IMR-90 (cell line): ENCODE measurements at regions not wholly inside any gene's neighbourhood (a gene's known extent, or its start where the extent isn't known, plus 50 kb on each side); places are given as distances from the start of the nearest gene placed in this dataset.

Experiments
- ATAC-seq: fragments of 200-7000 bp; cut with Tn5 transposase; 2 replicates; pipeline ENCODE4 v1.9.1; 2020; ENCODE audit warnings: low read depth, mild to moderate bottlenecking, moderate library complexity
- BruUV-seq: library from RNA; stranded (reverse); fragments of 400-500 nt; replicated peaks from 2 replicates; lab custom pipeline; 2021; lab: Mats Ljungman, UMichigan
- CTCF ChIA-PET: fragments of 300-600 bp; formaldehyde crosslinking; extraction: SDS; loops from one replicate; lab custom pipeline; 2021; ENCODE audit warnings: antibody characterized with exemption; lab: Yijun Ruan, JAX
- POLR2A ChIA-PET: fragments of 300-600 bp; sonication (Branson Sonifier 250); formaldehyde crosslinking; loops from one replicate; lab custom pipeline; 2022; ENCODE audit warnings: antibody characterized with exemption; ENCODE audit not compliant: unreplicated experiment; lab: Charles Lee
- DNase-seq: peaks from one replicate; pipeline ENCODE4 v3.0.0; 2013
- H2AFZ ChIP-seq: replicated peaks from 2 replicates; pipeline ENCODE3; 2013; ENCODE audit warnings: low read length, mild to moderate bottlenecking; ENCODE audit not compliant: poor library complexity
- H2AK5ac ChIP-seq: 2 replicates; pipeline ENCODE4 v1.6.1; 2013; ENCODE audit warnings: low read depth, low read length, inconsistent platforms
- H2AK9ac ChIP-seq: replicated peaks from 2 replicates; pipeline ENCODE3; 2013; ENCODE audit warnings: mild to moderate bottlenecking, low read depth, low read length, moderate library complexity; ENCODE audit not compliant: poor library complexity
- H2BK120ac ChIP-seq: 2 replicates; pipeline ENCODE4 v1.6.1; 2013; ENCODE audit warnings: low read depth, low read length, inconsistent platforms
- H2BK15ac ChIP-seq: 3 replicates; pipeline ENCODE4 v1.6.1; 2013; ENCODE audit warnings: low read depth, low read length, inconsistent platforms
- H2BK20ac ChIP-seq: 2 replicates; pipeline ENCODE4 v1.6.1; 2013; ENCODE audit warnings: low read depth, mild to moderate bottlenecking, inconsistent platforms, low read length, moderate library complexity
- H2BK5ac ChIP-seq: 2 replicates; pipeline ENCODE4 v1.6.1; 2013; ENCODE audit warnings: mild to moderate bottlenecking, low read depth, low read length, inconsistent platforms; ENCODE audit not compliant: poor library complexity, severe bottlenecking
- H3K14ac ChIP-seq: replicated peaks from 2 replicates; pipeline ENCODE4 v1.6.1; 2013; ENCODE audit warnings: low read depth, low read length, inconsistent platforms
- H3K18ac ChIP-seq: 2 replicates; pipeline ENCODE4 v1.6.1; 2013; ENCODE audit warnings: low read depth, low read length, control low read depth
- H3K23ac ChIP-seq: 2 replicates; pipeline ENCODE4 v1.6.1; 2013; ENCODE audit warnings: low read depth, low read length, inconsistent platforms
- H3K27ac ChIP-seq: 2 replicates; pipeline ENCODE4 v1.5.1; 2013; ENCODE audit warnings: mild to moderate bottlenecking, control low read depth, low read length; ENCODE audit not compliant: insufficient read depth
- H3K27me3 ChIP-seq: 2 replicates; pipeline ENCODE4 v1.6.1; 2013; ENCODE audit warnings: low read length; ENCODE audit not compliant: control insufficient read depth, insufficient read depth
- H3K36me3 ChIP-seq: 2 replicates; pipeline ENCODE4 v1.6.1; 2013; ENCODE audit warnings: low read length, mixed read lengths; ENCODE audit not compliant: control insufficient read depth, insufficient read depth
- H3K4ac ChIP-seq: 2 replicates; pipeline ENCODE4 v1.6.1; 2013; ENCODE audit warnings: low read depth, low read length, inconsistent platforms
- H3K4me1 ChIP-seq: 2 replicates; pipeline ENCODE4 v1.6.1; 2013; ENCODE audit warnings: low read length, mixed read lengths; ENCODE audit not compliant: control insufficient read depth, insufficient read depth
- H3K4me2 ChIP-seq: 2 replicates; pipeline ENCODE4 v1.6.1; 2013; ENCODE audit warnings: low read depth, mild to moderate bottlenecking, control low read depth, low read length, moderate library complexity
- H3K4me3 ChIP-seq: 2 replicates; pipeline ENCODE4 v1.5.1; 2013; ENCODE audit warnings: low read depth, mild to moderate bottlenecking, control low read depth, low read length, moderate library complexity; ENCODE audit not compliant: insufficient read depth
- H3K56ac ChIP-seq: 2 replicates; pipeline ENCODE4 v1.6.1; 2013; ENCODE audit warnings: low read length, inconsistent platforms; ENCODE audit not compliant: insufficient read depth; ENCODE audit errors: extremely low read depth
- H3K79me1 ChIP-seq, 2 experiments: 2 replicates each; pipeline ENCODE4 v1.6.1; 2013; ENCODE audit warnings: low read length in 2 of 2, inconsistent platforms in 1 of 2, low read depth in 1 of 2
- H3K9ac ChIP-seq: 2 replicates; pipeline ENCODE4 v1.6.1; 2013; ENCODE audit warnings: low read depth, low read length, control low read depth
- H3K9me1 ChIP-seq: 2 replicates; pipeline ENCODE4 v1.6.1; 2013; ENCODE audit warnings: low read length, inconsistent platforms; ENCODE audit not compliant: insufficient read depth
- H3K9me3 ChIP-seq: 2 replicates; pipeline ENCODE4 v1.6.1; 2013; ENCODE audit warnings: low read length; ENCODE audit not compliant: control insufficient read depth, insufficient read depth
- H4K20me1 ChIP-seq: 2 replicates; pipeline ENCODE4 v1.6.1; 2013; ENCODE audit warnings: low read length, inconsistent platforms; ENCODE audit not compliant: insufficient read depth
- H4K5ac ChIP-seq: 2 replicates; pipeline ENCODE4 v1.6.1; 2013; ENCODE audit warnings: mild to moderate bottlenecking, low read depth, low read length, control low read depth
- H4K8ac ChIP-seq, 2 experiments: 2 replicates each; pipeline ENCODE4 v1.6.1; 2013; ENCODE audit warnings: low read depth in 2 of 2, low read length in 2 of 2, control low read depth in 1 of 2, inconsistent platforms in 1 of 2
- H4K91ac ChIP-seq: 2 replicates; pipeline ENCODE4 v1.6.1; 2013; ENCODE audit warnings: low read depth, low read length, inconsistent platforms; ENCODE audit not compliant: insufficient read depth
- BHLHE40 ChIP-seq: fragments of 150-350 bp; IDR thresholded peaks from 2 replicates; pipeline ENCODE4 v1.6.1; 2016; ENCODE audit warnings: mild to moderate bottlenecking, low read depth, low read length
- FOS ChIP-seq: fragments of 150-350 bp; IDR thresholded peaks from 2 replicates; pipeline ENCODE4 v1.6.1; 2016; ENCODE audit warnings: low read depth, low read length
- MXI1 ChIP-seq: IDR thresholded peaks from 2 replicates; pipeline ENCODE4 v1.6.1; 2012; ENCODE audit warnings: low read depth, mild to moderate bottlenecking, low read length, moderate library complexity, borderline replicate concordance
- RAD21 ChIP-seq: IDR thresholded peaks from 2 replicates; pipeline ENCODE4 v1.6.1; 2012; ENCODE audit warnings: low read length, improper control_type of control experiment
- WGBS, 2 experiments: methylation state at CpG; one replicate each; pipeline versions ENCODE4 v1.1.5 to v1.1.7; 2013; ENCODE audit warnings: missing lambda C conversion rate in 2 of 2; ENCODE audit not compliant: insufficient read length in 1 of 2; ENCODE audit errors: extremely low coverage in 2 of 2; 5-methylcytosine and 5-hydroxymethylcytosine counted together
- dilution Hi-C: fragments of 300-500 bp; cut with HindIII; formaldehyde crosslinking; loops from one replicate; pipeline ENCODE4 v1.14.3; 2018; ENCODE audit warnings: low sequenced_read_pairs; ENCODE audit not compliant: unreplicated experiment
- in situ Hi-C: fragments of 300-500 bp; cut with MboI; formaldehyde crosslinking; loops from 3 replicates; pipeline ENCODE4 v1.14.3; 2019; ENCODE audit warnings: low sequenced_read_pairs, inconsistent platforms, mixed read lengths
- intact Hi-C: fragments of 100-400 bp; cut with micrococcal nuclease; formaldehyde crosslinking; loops from 2 replicates; pipeline ENCODE4 v1.10.0; 2022
- TF ChIP-seq, protein P1 (sequence below): fragments of 150-350 bp; IDR thresholded peaks from 2 replicates; pipeline ENCODE4 v1.6.1; 2016; ENCODE audit warnings: low read depth, mild to moderate bottlenecking, low read length, moderate library complexity, borderline replicate concordance
- TF ChIP-seq, protein P2 (sequence below): conservative IDR thresholded peaks from 2 replicates; pipeline ENCODE4 v1.5.1; 2012; ENCODE audit warnings: mild to moderate bottlenecking, low read depth, low read length, improper control_type of control experiment
- TF ChIP-seq, protein P3 (sequence below): fragments of 150-350 bp; IDR thresholded peaks from 2 replicates; pipeline ENCODE4 v1.6.1; 2017; ENCODE audit warnings: mild to moderate bottlenecking, antibody characterized with exemption, low read length, low read depth

DNA sequence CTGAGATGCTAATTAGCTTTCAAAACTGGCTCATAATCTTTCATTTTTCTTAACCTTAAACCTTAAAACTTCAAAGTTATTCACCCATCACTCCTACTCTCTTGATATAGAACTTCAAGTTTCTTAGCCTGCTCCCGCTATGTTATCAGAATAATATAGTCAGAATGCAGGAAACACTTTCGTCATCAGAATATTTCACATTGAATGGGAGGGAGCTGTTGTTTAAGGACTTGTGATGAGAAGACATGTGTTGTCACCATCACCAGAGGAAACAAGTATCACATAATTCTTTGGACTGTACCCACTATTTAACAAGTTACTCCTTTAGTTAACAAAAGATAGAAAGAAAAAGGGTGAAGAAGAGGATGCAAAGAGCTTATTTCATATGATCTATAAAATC lies 65.0 kb upstream of the FNDC3A start:
- DNase-seq (no peak), ATAC-seq (no peak)
- Histone ChIP-seq H3K14ac (no peak overlapping the region), H3K36me3 (no peaks in the 10 kb centered on the region), H3K56ac (no peak overlapping the region), H2AFZ (no peak overlapping the region), H3K4me3 (no peak overlapping the region), H4K5ac (no peak overlapping the region), H3K4me2 (no peak overlapping the region), H2BK15ac (no peak overlapping the region), H3K27ac (no peak overlapping the region), H2BK5ac (no peak overlapping the region), H2AK5ac (no peak overlapping the region), H3K4ac (no peak overlapping the region), H4K20me1 (no peaks in the 10 kb centered on the region), H4K8ac (no peak overlapping the region), H3K9me3 (no peaks in the 10 kb centered on the region), H3K18ac (no peak overlapping the region), H4K91ac (no peak overlapping the region), H3K27me3 (peaks cover 1% of the 10 kb centered on the region; the same call in 1 of the 2 replicates), H3K23ac (no peak overlapping the region), H2AK9ac (no peak overlapping the region), H3K79me1 (no peaks in the 10 kb centered on the region), H3K9me1 (no peaks in the 10 kb centered on the region), H3K9ac (no peak overlapping the region), H3K4me1 (no peaks in the 10 kb centered on the region), H2BK20ac (no peak overlapping the region), H2BK120ac (no peak overlapping the region)
- dilution Hi-C loops: no loop called here
- POLR2A ChIA-PET: no interaction called here
- in situ Hi-C loops: no loop called here
- intact Hi-C loops: no loop called here
- no CpG with 5 or more reads among the region's 2 CpGs for WGBS, 2 experiments
- CTCF ChIA-PET: no interaction called here
- TF ChIP-seq, protein P1, sequence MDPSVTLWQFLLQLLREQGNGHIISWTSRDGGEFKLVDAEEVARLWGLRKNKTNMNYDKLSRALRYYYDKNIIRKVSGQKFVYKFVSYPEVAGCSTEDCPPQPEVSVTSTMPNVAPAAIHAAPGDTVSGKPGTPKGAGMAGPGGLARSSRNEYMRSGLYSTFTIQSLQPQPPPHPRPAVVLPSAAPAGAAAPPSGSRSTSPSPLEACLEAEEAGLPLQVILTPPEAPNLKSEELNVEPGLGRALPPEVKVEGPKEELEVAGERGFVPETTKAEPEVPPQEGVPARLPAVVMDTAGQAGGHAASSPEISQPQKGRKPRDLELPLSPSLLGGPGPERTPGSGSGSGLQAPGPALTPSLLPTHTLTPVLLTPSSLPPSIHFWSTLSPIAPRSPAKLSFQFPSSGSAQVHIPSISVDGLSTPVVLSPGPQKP: no peak
- TF ChIP-seq BHLHE40 (no peak), FOS (no peak), MXI1 (no peak), RAD21 (no peak)
- TF ChIP-seq, protein P2, sequence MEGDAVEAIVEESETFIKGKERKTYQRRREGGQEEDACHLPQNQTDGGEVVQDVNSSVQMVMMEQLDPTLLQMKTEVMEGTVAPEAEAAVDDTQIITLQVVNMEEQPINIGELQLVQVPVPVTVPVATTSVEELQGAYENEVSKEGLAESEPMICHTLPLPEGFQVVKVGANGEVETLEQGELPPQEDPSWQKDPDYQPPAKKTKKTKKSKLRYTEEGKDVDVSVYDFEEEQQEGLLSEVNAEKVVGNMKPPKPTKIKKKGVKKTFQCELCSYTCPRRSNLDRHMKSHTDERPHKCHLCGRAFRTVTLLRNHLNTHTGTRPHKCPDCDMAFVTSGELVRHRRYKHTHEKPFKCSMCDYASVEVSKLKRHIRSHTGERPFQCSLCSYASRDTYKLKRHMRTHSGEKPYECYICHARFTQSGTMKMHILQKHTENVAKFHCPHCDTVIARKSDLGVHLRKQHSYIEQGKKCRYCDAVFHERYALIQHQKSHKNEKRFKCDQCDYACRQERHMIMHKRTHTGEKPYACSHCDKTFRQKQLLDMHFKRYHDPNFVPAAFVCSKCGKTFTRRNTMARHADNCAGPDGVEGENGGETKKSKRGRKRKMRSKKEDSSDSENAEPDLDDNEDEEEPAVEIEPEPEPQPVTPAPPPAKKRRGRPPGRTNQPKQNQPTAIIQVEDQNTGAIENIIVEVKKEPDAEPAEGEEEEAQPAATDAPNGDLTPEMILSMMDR: no peak
- TF ChIP-seq, protein P3, sequence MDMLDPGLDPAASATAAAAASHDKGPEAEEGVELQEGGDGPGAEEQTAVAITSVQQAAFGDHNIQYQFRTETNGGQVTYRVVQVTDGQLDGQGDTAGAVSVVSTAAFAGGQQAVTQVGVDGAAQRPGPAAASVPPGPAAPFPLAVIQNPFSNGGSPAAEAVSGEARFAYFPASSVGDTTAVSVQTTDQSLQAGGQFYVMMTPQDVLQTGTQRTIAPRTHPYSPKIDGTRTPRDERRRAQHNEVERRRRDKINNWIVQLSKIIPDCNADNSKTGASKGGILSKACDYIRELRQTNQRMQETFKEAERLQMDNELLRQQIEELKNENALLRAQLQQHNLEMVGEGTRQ: no peak
- no TSS peak for BruUV-seq
